ENCODE measurements at regions not wholly inside any gene's neighbourhood (a gene's known extent, or its start where the extent isn't known, plus 50 kb on each side); places are given as distances from the start of the nearest gene placed in this dataset.

DNA sequence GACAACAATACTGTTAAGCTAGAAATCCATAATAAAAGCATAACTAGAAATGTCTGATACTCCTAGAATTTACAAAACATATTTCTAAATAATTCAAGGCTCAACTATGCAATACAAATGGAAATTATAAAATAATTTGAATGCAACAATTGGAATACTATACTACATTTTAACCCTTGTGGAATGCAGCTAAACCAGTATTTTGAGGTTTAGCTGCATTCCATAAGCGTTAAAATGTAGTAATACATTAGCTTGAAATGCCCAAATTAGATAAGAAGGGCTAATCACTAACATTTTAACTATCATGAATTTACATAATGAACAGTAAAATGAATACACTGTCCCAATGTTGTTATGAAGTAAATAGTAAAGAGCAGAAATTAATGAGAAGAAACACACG lies 617.2 kb upstream of the CHORDC1 start:
- Histone ChIP-seq H3K4me3 (ENCODE audit: low read depth, low read length) (no peak overlapping the region), H3K36me3 (ENCODE audit: control insufficient read depth, insufficient read depth, low read length) (no peaks in the 10 kb centered on the region), H3K27me3 (ENCODE audit: control insufficient read depth, insufficient read depth, low read length) (no peaks in the 10 kb centered on the region)
- DNase-seq (ENCODE audit: low read depth), result no peak
- TF ChIP-seq, protein P1, sequence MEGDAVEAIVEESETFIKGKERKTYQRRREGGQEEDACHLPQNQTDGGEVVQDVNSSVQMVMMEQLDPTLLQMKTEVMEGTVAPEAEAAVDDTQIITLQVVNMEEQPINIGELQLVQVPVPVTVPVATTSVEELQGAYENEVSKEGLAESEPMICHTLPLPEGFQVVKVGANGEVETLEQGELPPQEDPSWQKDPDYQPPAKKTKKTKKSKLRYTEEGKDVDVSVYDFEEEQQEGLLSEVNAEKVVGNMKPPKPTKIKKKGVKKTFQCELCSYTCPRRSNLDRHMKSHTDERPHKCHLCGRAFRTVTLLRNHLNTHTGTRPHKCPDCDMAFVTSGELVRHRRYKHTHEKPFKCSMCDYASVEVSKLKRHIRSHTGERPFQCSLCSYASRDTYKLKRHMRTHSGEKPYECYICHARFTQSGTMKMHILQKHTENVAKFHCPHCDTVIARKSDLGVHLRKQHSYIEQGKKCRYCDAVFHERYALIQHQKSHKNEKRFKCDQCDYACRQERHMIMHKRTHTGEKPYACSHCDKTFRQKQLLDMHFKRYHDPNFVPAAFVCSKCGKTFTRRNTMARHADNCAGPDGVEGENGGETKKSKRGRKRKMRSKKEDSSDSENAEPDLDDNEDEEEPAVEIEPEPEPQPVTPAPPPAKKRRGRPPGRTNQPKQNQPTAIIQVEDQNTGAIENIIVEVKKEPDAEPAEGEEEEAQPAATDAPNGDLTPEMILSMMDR (IDR thresholded peaks at IDR 0.05; ENCODE audit: insufficient read depth, low read length, poor library complexity, severe bottlenecking), result no peak

DNA sequence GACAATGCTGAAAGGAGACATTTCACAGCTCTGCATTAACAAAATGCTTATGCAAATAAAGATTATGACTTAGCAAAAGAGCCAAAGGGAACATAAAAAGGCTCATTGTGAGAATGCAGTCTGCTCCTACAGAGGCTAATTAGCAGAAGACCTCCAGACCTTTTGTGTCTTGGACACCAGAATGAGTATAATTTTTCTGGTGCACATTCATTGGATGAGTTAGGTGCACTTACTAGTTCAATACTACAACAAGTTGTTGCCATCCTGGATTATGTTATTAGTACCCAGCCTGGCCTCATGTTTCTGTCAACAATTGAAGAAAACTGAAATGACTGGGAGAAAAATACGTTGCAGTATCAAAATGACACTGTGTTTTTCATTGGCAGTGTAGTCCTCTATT lies 613.2 kb upstream of the CHORDC1 start:
- Histone ChIP-seq H3K36me3 (ENCODE audit: control insufficient read depth, insufficient read depth, low read length) (no peaks in the 10 kb centered on the region), H3K4me3 (ENCODE audit: low read depth, low read length) (no peak overlapping the region), H3K27me3 (ENCODE audit: control insufficient read depth, insufficient read depth, low read length) (no peaks in the 10 kb centered on the region)
- TF ChIP-seq, protein P1 (IDR thresholded peaks at IDR 0.05; ENCODE audit: insufficient read depth, low read length, poor library complexity, severe bottlenecking), result no peak
- DNase-seq (ENCODE audit: low read depth), result no peak

DNA sequence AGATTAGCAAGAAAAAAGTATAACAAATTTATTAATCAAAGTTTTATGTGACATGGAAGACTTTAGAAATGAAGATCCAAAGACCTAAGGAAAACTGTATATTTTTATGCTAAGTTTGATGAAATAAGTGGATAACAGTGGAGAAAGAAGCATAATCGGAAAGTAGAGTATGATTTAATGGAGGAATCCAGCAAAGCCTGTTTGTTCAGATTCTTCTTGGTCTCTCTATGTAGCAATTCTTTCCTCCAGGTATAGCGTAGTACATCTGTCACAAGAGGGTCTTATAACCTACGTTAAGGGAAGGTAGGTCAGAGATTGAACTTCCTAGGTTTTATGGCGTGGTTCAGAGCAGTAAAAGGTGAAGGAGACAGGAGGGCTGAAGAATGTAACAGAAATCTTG lies 600.6 kb upstream of the CHORDC1 start:
- TF ChIP-seq, protein P1 (IDR thresholded peaks at IDR 0.05; ENCODE audit: insufficient read depth, low read length, poor library complexity, severe bottlenecking), result no peak
- no peak overlapping the region for H3K4me3 ChIP-seq (ENCODE audit: low read depth, low read length)
- DNase-seq (ENCODE audit: low read depth), result no peak
- no peaks in the 10 kb centered on the region for H3K27me3 ChIP-seq (ENCODE audit: control insufficient read depth, insufficient read depth, low read length)
- no peaks in the 10 kb centered on the region for H3K36me3 ChIP-seq (ENCODE audit: control insufficient read depth, insufficient read depth, low read length)

DNA sequence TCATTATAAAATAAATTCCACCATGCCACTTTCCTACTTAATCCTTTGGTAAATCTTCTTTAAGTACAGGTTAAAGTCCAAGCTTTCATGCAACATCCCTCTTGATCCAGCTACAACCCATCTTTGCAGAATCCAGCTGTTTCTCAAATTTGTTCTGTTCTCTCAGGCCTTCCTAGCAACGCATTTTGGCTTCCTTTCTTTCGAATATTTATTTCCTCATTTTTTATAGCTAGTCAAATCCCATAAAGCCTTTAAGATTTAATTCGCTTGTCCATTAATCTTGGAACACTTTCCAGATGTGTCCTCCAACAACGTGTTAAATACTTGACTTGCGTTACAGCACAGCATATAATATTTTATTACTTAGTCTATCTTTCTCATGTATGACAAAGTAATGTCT lies 600.1 kb upstream of the CHORDC1 start:
- Histone ChIP-seq H3K27me3 (ENCODE audit: control insufficient read depth, insufficient read depth, low read length) (no peaks in the 10 kb centered on the region), H3K36me3 (ENCODE audit: control insufficient read depth, insufficient read depth, low read length) (no peaks in the 10 kb centered on the region), H3K4me3 (ENCODE audit: low read depth, low read length) (no peak overlapping the region)
- TF ChIP-seq, protein P1 (IDR thresholded peaks at IDR 0.05; ENCODE audit: insufficient read depth, low read length, poor library complexity, severe bottlenecking), result no peak
- DNase-seq (ENCODE audit: low read depth), result no peak

DNA sequence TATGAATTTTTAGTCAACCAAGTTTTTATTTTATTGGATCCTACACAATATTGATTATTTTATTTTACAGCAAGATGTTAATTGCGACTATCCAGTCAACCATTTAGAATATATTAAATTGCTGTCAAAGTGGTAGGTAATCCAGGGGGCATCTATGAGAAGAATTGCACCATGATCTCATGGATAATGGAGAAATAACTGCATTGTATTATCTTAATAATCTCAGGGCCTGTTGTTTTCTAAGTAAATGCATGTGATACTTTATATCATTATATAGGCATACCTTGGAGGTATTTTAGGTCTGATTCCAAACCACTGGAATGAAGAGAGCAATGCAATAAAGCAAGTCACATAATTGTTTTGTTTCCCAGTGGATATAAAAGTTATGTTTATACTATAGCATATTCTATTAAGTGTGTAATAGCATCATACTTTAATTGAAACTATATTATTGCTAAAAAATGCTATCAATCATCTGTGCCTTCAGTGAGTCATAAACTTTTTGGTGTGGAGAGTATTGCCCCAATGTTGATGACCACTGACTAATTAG lies 595.4 kb upstream of the CHORDC1 start:
- TF ChIP-seq, protein P1 (IDR thresholded peaks at IDR 0.05; ENCODE audit: insufficient read depth, low read length, poor library complexity, severe bottlenecking), result no peak
- no peak overlapping the region for H3K4me3 ChIP-seq (ENCODE audit: low read depth, low read length)
- H3K27me3 ChIP-seq (ENCODE audit: control insufficient read depth, insufficient read depth, low read length), result no peaks in the 10 kb centered on the region
- no peak for DNase-seq (ENCODE audit: low read depth)
- H3K36me3 ChIP-seq (ENCODE audit: control insufficient read depth, insufficient read depth, low read length), result no peaks in the 10 kb centered on the region

DNA sequence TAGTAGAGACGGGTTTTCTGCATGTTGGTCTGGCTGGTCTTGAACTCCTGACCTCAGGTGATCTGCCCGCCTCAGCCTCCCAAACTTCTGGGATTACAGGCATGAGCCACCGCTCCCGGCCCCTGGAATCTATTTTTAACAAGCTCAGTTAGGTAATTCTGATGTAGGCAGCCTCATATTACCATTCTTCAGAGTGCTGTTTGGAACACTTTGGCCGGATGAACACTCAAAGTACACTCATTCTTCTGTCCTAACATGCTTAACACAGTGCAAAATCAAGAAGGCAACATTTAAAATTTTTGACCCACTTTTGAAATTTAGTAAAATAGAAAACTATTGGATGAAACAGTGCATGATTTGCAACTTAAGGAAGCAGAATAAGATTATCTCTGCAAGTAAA lies 586.7 kb upstream of the CHORDC1 start:
- no peak for DNase-seq (ENCODE audit: low read depth)
- no peaks in the 10 kb centered on the region for H3K36me3 ChIP-seq (ENCODE audit: control insufficient read depth, insufficient read depth, low read length)
- H3K27me3 ChIP-seq (ENCODE audit: control insufficient read depth, insufficient read depth, low read length), result no peaks in the 10 kb centered on the region
- TF ChIP-seq, protein P1 (IDR thresholded peaks at IDR 0.05; ENCODE audit: insufficient read depth, low read length, poor library complexity, severe bottlenecking), result no peak
- H3K4me3 ChIP-seq (ENCODE audit: low read depth, low read length), result no peak overlapping the region

Data from kidney epithelial cell (primary cell).